IMR-90 (cell line): ENCODE measurements at regions not wholly inside any gene's neighbourhood (a gene's known extent, or its start where the extent isn't known, plus 50 kb on each side); places are given as distances from the start of the nearest gene placed in this dataset.

Source experiments
- ATAC-seq: fragments of 200-7000 bp; cut with Tn5 transposase; 2 replicates; pipeline ENCODE4 v1.9.1; 2020; ENCODE audit warnings: low read depth, mild to moderate bottlenecking, moderate library complexity
- BruUV-seq: library from RNA; stranded (reverse); fragments of 400-500 nt; replicated peaks from 2 replicates; lab custom pipeline; 2021; lab: Mats Ljungman, UMichigan
- CTCF ChIA-PET: fragments of 300-600 bp; formaldehyde crosslinking; extraction: SDS; loops from one replicate; lab custom pipeline; 2021; ENCODE audit warnings: antibody characterized with exemption; lab: Yijun Ruan, JAX
- POLR2A ChIA-PET: fragments of 300-600 bp; sonication (Branson Sonifier 250); formaldehyde crosslinking; loops from one replicate; lab custom pipeline; 2022; ENCODE audit warnings: antibody characterized with exemption; ENCODE audit not compliant: unreplicated experiment; lab: Charles Lee
- DNase-seq: peaks from one replicate; pipeline ENCODE4 v3.0.0; 2013
- H2AFZ ChIP-seq: replicated peaks from 2 replicates; pipeline ENCODE3; 2013; ENCODE audit warnings: low read length, mild to moderate bottlenecking; ENCODE audit not compliant: poor library complexity
- H2AK5ac ChIP-seq: 2 replicates; pipeline ENCODE4 v1.6.1; 2013; ENCODE audit warnings: low read depth, low read length, inconsistent platforms
- H2AK9ac ChIP-seq: replicated peaks from 2 replicates; pipeline ENCODE3; 2013; ENCODE audit warnings: mild to moderate bottlenecking, low read depth, low read length, moderate library complexity; ENCODE audit not compliant: poor library complexity
- H2BK120ac ChIP-seq: 2 replicates; pipeline ENCODE4 v1.6.1; 2013; ENCODE audit warnings: low read depth, low read length, inconsistent platforms
- H2BK15ac ChIP-seq: 3 replicates; pipeline ENCODE4 v1.6.1; 2013; ENCODE audit warnings: low read depth, low read length, inconsistent platforms
- H2BK20ac ChIP-seq: 2 replicates; pipeline ENCODE4 v1.6.1; 2013; ENCODE audit warnings: low read depth, mild to moderate bottlenecking, inconsistent platforms, low read length, moderate library complexity
- H2BK5ac ChIP-seq: 2 replicates; pipeline ENCODE4 v1.6.1; 2013; ENCODE audit warnings: mild to moderate bottlenecking, low read depth, low read length, inconsistent platforms; ENCODE audit not compliant: poor library complexity, severe bottlenecking
- H3K14ac ChIP-seq: replicated peaks from 2 replicates; pipeline ENCODE4 v1.6.1; 2013; ENCODE audit warnings: low read depth, low read length, inconsistent platforms
- H3K18ac ChIP-seq: 2 replicates; pipeline ENCODE4 v1.6.1; 2013; ENCODE audit warnings: low read depth, low read length, control low read depth
- H3K23ac ChIP-seq: 2 replicates; pipeline ENCODE4 v1.6.1; 2013; ENCODE audit warnings: low read depth, low read length, inconsistent platforms
- H3K27ac ChIP-seq: 2 replicates; pipeline ENCODE4 v1.5.1; 2013; ENCODE audit warnings: mild to moderate bottlenecking, control low read depth, low read length; ENCODE audit not compliant: insufficient read depth
- H3K27me3 ChIP-seq: 2 replicates; pipeline ENCODE4 v1.6.1; 2013; ENCODE audit warnings: low read length; ENCODE audit not compliant: control insufficient read depth, insufficient read depth
- H3K36me3 ChIP-seq: 2 replicates; pipeline ENCODE4 v1.6.1; 2013; ENCODE audit warnings: low read length, mixed read lengths; ENCODE audit not compliant: control insufficient read depth, insufficient read depth
- H3K4ac ChIP-seq: 2 replicates; pipeline ENCODE4 v1.6.1; 2013; ENCODE audit warnings: low read depth, low read length, inconsistent platforms
- H3K4me1 ChIP-seq: 2 replicates; pipeline ENCODE4 v1.6.1; 2013; ENCODE audit warnings: low read length, mixed read lengths; ENCODE audit not compliant: control insufficient read depth, insufficient read depth
- H3K4me2 ChIP-seq: 2 replicates; pipeline ENCODE4 v1.6.1; 2013; ENCODE audit warnings: low read depth, mild to moderate bottlenecking, control low read depth, low read length, moderate library complexity
- H3K4me3 ChIP-seq: 2 replicates; pipeline ENCODE4 v1.5.1; 2013; ENCODE audit warnings: low read depth, mild to moderate bottlenecking, control low read depth, low read length, moderate library complexity; ENCODE audit not compliant: insufficient read depth
- H3K56ac ChIP-seq: 2 replicates; pipeline ENCODE4 v1.6.1; 2013; ENCODE audit warnings: low read length, inconsistent platforms; ENCODE audit not compliant: insufficient read depth; ENCODE audit errors: extremely low read depth
- H3K79me1 ChIP-seq, 2 experiments: 2 replicates each; pipeline ENCODE4 v1.6.1; 2013; ENCODE audit warnings: low read length in 2 of 2, inconsistent platforms in 1 of 2, low read depth in 1 of 2
- H3K9ac ChIP-seq: 2 replicates; pipeline ENCODE4 v1.6.1; 2013; ENCODE audit warnings: low read depth, low read length, control low read depth
- H3K9me1 ChIP-seq: 2 replicates; pipeline ENCODE4 v1.6.1; 2013; ENCODE audit warnings: low read length, inconsistent platforms; ENCODE audit not compliant: insufficient read depth
- H3K9me3 ChIP-seq: 2 replicates; pipeline ENCODE4 v1.6.1; 2013; ENCODE audit warnings: low read length; ENCODE audit not compliant: control insufficient read depth, insufficient read depth
- H4K20me1 ChIP-seq: 2 replicates; pipeline ENCODE4 v1.6.1; 2013; ENCODE audit warnings: low read length, inconsistent platforms; ENCODE audit not compliant: insufficient read depth
- H4K5ac ChIP-seq: 2 replicates; pipeline ENCODE4 v1.6.1; 2013; ENCODE audit warnings: mild to moderate bottlenecking, low read depth, low read length, control low read depth
- H4K8ac ChIP-seq, 2 experiments: 2 replicates each; pipeline ENCODE4 v1.6.1; 2013; ENCODE audit warnings: low read depth in 2 of 2, low read length in 2 of 2, control low read depth in 1 of 2, inconsistent platforms in 1 of 2
- H4K91ac ChIP-seq: 2 replicates; pipeline ENCODE4 v1.6.1; 2013; ENCODE audit warnings: low read depth, low read length, inconsistent platforms; ENCODE audit not compliant: insufficient read depth
- BHLHE40 ChIP-seq: fragments of 150-350 bp; IDR thresholded peaks from 2 replicates; pipeline ENCODE4 v1.6.1; 2016; ENCODE audit warnings: mild to moderate bottlenecking, low read depth, low read length
- CEBPB ChIP-seq: IDR thresholded peaks from 2 replicates; pipeline ENCODE4 v1.6.1; 2012; ENCODE audit warnings: low read depth, low read length, improper control_type of control experiment
- CHD1 ChIP-seq: IDR thresholded peaks from 2 replicates; pipeline ENCODE4 v1.6.1; 2012; ENCODE audit warnings: low read depth, low read length, improper control_type of control experiment
- CTCF ChIP-seq: conservative IDR thresholded peaks from 2 replicates; pipeline ENCODE4 v1.5.1; 2012; ENCODE audit warnings: mild to moderate bottlenecking, low read depth, low read length, improper control_type of control experiment
- ELK1 ChIP-seq: fragments of 150-350 bp; IDR thresholded peaks from 2 replicates; pipeline ENCODE4 v1.6.1; 2016; ENCODE audit warnings: low read depth, mild to moderate bottlenecking, low read length, moderate library complexity, borderline replicate concordance
- FOS ChIP-seq: fragments of 150-350 bp; IDR thresholded peaks from 2 replicates; pipeline ENCODE4 v1.6.1; 2016; ENCODE audit warnings: low read depth, low read length
- MAFK ChIP-seq: IDR thresholded peaks from 2 replicates; pipeline ENCODE4 v1.6.1; 2012; ENCODE audit warnings: low read depth, low read length, improper control_type of control experiment
- MAZ ChIP-seq: IDR thresholded peaks from 2 replicates; pipeline ENCODE4 v1.6.1; 2012; ENCODE audit warnings: low read depth, mild to moderate bottlenecking, low read length, improper control_type of control experiment, moderate library complexity, borderline replicate concordance
- MXI1 ChIP-seq: IDR thresholded peaks from 2 replicates; pipeline ENCODE4 v1.6.1; 2012; ENCODE audit warnings: low read depth, mild to moderate bottlenecking, low read length, moderate library complexity, borderline replicate concordance
- NFE2L2 ChIP-seq: fragments of 150-350 bp; IDR thresholded peaks from 2 replicates; pipeline ENCODE4 v1.6.1; 2016; ENCODE audit warnings: low read depth, mild to moderate bottlenecking, low read length
- POLR2A ChIP-seq: IDR thresholded peaks from 2 replicates; pipeline ENCODE4 v1.6.1; 2012; ENCODE audit warnings: mild to moderate bottlenecking, low read depth, low read length
- RAD21 ChIP-seq: IDR thresholded peaks from 2 replicates; pipeline ENCODE4 v1.6.1; 2012; ENCODE audit warnings: low read length, improper control_type of control experiment
- RCOR1 ChIP-seq: IDR thresholded peaks from 2 replicates; pipeline ENCODE4 v1.6.1; 2012; ENCODE audit warnings: mild to moderate bottlenecking, low read length, improper control_type of control experiment; ENCODE audit not compliant: insufficient replicate concordance
- RFX5 ChIP-seq: IDR thresholded peaks from 2 replicates; pipeline ENCODE4 v1.8.0; 2012; ENCODE audit warnings: low read depth, mild to moderate bottlenecking, low read length, moderate library complexity
- SMC3 ChIP-seq: fragments of 150-350 bp; IDR thresholded peaks from 2 replicates; pipeline ENCODE4 v1.6.1; 2016; ENCODE audit warnings: low read depth, mild to moderate bottlenecking, antibody characterized with exemption, low read length, moderate library complexity
- WGBS, 2 experiments: methylation state at CpG; one replicate each; pipeline versions ENCODE4 v1.1.5 to v1.1.7; 2013; ENCODE audit warnings: missing lambda C conversion rate in 2 of 2; ENCODE audit not compliant: insufficient read length in 1 of 2; ENCODE audit errors: extremely low coverage in 2 of 2; 5-methylcytosine and 5-hydroxymethylcytosine counted together
- dilution Hi-C: fragments of 300-500 bp; cut with HindIII; formaldehyde crosslinking; loops from one replicate; pipeline ENCODE4 v1.14.3; 2018; ENCODE audit warnings: low sequenced_read_pairs; ENCODE audit not compliant: unreplicated experiment
- in situ Hi-C: fragments of 300-500 bp; cut with MboI; formaldehyde crosslinking; loops from 3 replicates; pipeline ENCODE4 v1.14.3; 2019; ENCODE audit warnings: low sequenced_read_pairs, inconsistent platforms, mixed read lengths
- intact Hi-C: fragments of 100-400 bp; cut with micrococcal nuclease; formaldehyde crosslinking; loops from 2 replicates; pipeline ENCODE4 v1.10.0; 2022
- TF ChIP-seq, protein P1 (sequence below): fragments of 150-350 bp; IDR thresholded peaks from 2 replicates; pipeline ENCODE4 v1.6.1; 2017; ENCODE audit warnings: mild to moderate bottlenecking, antibody characterized with exemption, low read length, low read depth

GRCh38 chr1:11338284-11338924 is 65.4 kb downstream of the UBIAD1 start:
- no peak overlapping the region for H3K4ac ChIP-seq
- no peak for TF ChIP-seq SMC3
- no peak for TF ChIP-seq NFE2L2
- TF ChIP-seq FOS: no peak
- TF ChIP-seq, protein P1, sequence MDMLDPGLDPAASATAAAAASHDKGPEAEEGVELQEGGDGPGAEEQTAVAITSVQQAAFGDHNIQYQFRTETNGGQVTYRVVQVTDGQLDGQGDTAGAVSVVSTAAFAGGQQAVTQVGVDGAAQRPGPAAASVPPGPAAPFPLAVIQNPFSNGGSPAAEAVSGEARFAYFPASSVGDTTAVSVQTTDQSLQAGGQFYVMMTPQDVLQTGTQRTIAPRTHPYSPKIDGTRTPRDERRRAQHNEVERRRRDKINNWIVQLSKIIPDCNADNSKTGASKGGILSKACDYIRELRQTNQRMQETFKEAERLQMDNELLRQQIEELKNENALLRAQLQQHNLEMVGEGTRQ: no peak
- TF ChIP-seq ELK1: no peak
- no peak for TF ChIP-seq RFX5
- no peak for TF ChIP-seq RCOR1
- no peak for TF ChIP-seq MAFK
- TF ChIP-seq CHD1: no peak
- no peak for TF ChIP-seq BHLHE40
- TF ChIP-seq MAZ: no peak
- TF ChIP-seq CTCF: no peak
- TF ChIP-seq CEBPB: no peak
- no peak for TF ChIP-seq RAD21
- no peak for TF ChIP-seq POLR2A
- TF ChIP-seq MXI1: no peak
- H2AFZ ChIP-seq: peak overlapping the region; percentile 5
- no peak overlapping the region for H2BK20ac ChIP-seq
- H3K4me3 ChIP-seq: no peak overlapping the region
- POLR2A ChIA-PET: no interaction called here
- H3K23ac ChIP-seq: no peak overlapping the region
- no peak overlapping the region for H2BK5ac ChIP-seq
- H3K36me3 ChIP-seq: no peaks in the 10 kb centered on the region
- in situ Hi-C loops: no loop called here
- H3K14ac ChIP-seq: no peak overlapping the region
- DNase-seq: no peak
- H3K9me1 ChIP-seq: no peaks in the 10 kb centered on the region
- dilution Hi-C loops: no loop called here
- H2BK120ac ChIP-seq: no peak overlapping the region
- H4K8ac ChIP-seq: no peak overlapping the region
- no peak overlapping the region for H3K4me2 ChIP-seq
- no peak overlapping the region for H2AK9ac ChIP-seq
- H3K79me1 ChIP-seq: no peaks in the 10 kb centered on the region
- H3K27ac ChIP-seq: no peak overlapping the region
- no TSS peak for BruUV-seq
- H4K91ac ChIP-seq: no peak overlapping the region
- no peak overlapping the region for H2AK5ac ChIP-seq
- H3K9me3 ChIP-seq: no peaks in the 10 kb centered on the region
- no peaks in the 10 kb centered on the region for H3K4me1 ChIP-seq
- H3K18ac ChIP-seq: no peak overlapping the region
- intact Hi-C loops: no loop called here
- no peak for ATAC-seq
- no peak overlapping the region for H3K9ac ChIP-seq
- H4K20me1 ChIP-seq: no peaks in the 10 kb centered on the region
- H3K27me3 ChIP-seq: peaks cover 30% of the 10 kb centered on the region
- CTCF ChIA-PET: interaction anchor here (0.7 kb wide), 1 partner anchor 118 kb away, joined by 3 read pairs; no protein-coding TSS in a partner anchor
- H4K5ac ChIP-seq: no peak overlapping the region
- no peak overlapping the region for H2BK15ac ChIP-seq
- no peak overlapping the region for H3K56ac ChIP-seq
- 83% methylated on average over 6 of the region's 10 CpGs; no CpG with 5 or more reads in 1 of the 2 experiments for WGBS, 2 experiments
